LNCAP (cell line): ENCODE measurements at regions not wholly inside any gene's neighbourhood (a gene's known extent, or its start where the extent isn't known, plus 50 kb on each side); places are given as distances from the start of the nearest gene placed in this dataset.

ENCODE experiments used
- TF ChIP-seq, protein P1 (sequence below): fragments of 450-650 bp; IDR thresholded peaks from 2 replicates; pipeline ENCODE4 v1.5.1; 2017; ENCODE audit warnings: mild to moderate bottlenecking

DNA sequence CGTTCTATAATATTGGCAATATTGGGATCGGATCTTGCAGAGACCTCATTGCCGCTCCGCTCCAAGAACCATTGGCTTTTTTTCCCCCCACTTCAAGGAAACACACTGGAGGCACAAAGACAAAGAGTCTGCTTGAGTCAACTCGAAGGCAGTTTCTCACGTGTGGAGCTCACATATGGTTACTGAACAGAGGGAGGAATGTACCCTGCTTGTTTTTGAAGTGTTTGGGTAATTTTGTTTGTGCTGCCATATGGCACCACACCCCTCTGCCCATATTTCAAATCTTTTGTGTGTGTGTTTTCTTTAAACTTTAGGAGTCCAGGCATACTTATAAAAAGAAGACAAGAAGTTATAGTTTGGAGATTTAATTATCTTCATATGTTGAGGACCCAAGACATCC, 595.9 kb downstream of the DTWD2 start:
- TF ChIP-seq, protein P1, sequence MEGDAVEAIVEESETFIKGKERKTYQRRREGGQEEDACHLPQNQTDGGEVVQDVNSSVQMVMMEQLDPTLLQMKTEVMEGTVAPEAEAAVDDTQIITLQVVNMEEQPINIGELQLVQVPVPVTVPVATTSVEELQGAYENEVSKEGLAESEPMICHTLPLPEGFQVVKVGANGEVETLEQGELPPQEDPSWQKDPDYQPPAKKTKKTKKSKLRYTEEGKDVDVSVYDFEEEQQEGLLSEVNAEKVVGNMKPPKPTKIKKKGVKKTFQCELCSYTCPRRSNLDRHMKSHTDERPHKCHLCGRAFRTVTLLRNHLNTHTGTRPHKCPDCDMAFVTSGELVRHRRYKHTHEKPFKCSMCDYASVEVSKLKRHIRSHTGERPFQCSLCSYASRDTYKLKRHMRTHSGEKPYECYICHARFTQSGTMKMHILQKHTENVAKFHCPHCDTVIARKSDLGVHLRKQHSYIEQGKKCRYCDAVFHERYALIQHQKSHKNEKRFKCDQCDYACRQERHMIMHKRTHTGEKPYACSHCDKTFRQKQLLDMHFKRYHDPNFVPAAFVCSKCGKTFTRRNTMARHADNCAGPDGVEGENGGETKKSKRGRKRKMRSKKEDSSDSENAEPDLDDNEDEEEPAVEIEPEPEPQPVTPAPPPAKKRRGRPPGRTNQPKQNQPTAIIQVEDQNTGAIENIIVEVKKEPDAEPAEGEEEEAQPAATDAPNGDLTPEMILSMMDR = no peak

DNA sequence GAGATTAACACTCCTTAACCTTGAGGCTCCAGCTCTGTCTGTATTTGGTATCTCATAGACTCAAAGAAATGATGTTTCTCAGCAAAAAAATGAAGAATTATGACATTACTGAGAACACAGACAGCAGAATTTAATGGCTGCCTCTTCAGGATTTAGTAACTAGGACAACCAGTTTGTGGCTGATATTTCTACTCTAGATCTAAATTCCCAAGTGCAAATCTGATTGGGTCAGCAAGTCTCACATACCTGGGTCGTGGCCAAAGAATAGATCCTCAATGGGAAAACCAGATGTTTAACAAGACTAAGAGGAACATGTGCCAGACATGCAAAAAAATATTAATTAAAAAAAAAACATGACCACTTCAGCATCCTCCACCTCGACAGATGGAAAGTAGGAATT, 608.9 kb downstream of the DTWD2 start:
- TF ChIP-seq, protein P1 = no peak

DNA sequence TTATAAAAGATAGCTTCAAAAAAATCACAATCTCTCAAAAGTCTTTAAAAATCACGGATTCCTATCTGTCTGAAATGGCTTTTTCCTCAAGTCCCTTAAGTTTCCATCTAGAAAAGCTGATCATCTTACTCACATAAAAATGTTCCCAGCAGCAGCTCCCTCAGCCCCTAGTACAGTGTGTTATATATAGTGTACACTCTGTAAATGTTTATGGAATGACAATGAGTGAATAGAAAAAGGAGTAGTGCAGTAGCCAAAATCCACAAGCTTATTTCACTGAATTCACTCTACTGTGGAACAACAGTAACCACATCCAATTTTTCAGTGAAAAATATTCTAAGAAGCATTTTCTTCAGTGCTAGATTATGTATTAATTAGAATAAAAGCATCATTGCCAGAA, 609.4 kb downstream of the DTWD2 start:
- TF ChIP-seq, protein P1 = no peak

DNA sequence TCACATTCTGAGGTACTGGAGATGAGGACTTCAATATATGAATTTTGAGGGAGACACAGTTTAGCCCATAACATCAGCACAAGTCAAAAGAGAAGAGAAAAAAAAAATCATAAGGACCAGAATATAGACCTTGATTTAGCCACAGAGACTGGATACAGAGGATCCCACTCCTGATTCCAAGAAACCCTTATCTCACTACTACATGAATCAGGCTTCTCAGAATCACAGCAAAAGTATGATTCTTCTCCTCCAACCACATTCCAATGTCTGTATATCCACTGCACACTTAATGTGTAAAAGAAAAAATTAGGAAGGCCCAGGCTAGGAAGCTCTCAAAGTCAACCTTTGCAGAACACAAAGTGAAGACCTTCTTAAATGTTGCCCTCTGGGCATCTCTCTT, 610.9 kb downstream of the DTWD2 start:
- TF ChIP-seq, protein P1 = no peak

DNA sequence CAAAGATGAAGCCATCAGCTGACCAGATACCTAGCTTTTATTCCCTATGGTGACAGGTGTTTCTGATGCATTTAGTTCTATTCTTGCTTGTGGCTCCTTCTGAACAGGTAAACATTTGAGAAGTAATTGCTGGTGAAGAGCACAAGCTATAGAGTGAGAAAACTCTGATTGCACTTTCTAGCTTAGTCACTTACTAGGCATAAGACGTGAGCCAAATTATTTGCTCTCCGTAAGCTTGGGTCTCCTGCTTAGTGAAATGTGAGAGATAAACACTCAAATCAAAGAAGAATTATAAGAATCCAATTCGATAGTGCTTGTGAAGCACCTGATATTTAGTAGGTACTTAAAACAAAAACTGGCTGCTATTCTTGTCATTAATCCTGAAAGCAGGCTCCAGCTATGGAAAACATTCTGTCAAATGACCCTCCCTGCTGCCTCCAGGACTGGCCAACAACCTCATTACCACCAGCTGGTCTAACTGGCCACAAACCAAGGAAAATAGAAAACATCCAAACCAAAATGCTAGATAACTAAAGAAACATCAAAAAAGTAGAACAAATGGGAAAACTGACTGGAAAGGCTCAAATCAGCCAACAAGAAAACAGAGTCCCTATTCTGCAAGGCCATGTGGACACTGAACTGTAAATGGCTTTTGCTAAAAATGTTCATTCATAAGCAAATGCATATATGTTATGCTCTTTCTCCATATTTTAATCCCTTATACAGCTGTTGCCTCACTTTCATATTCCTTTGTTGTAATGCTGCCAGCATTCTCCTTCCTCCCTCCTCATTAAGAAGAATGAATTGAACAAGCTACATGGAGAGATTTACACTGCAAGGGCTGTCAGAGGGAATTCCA, 616.1 kb downstream of the DTWD2 start:
- TF ChIP-seq, protein P1 = no peak

DNA sequence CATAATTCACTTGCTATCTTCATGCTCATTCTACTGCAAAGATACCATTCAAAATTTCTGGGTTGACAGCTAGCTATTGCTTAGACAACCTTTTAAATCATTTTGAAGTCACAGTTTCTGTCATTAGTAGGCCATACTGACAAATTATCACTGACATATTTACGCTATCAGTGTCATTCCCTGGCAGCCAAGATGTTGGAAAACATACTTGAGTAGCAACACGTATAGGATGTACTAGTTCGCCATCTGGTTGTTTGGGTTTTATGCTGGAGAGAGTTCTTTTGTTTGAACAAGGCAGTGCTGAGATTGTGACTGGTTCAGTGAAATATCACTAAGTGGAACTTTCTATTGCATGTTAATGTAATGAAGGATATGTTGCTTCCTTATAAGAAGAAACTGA, 621.9 kb downstream of the DTWD2 start:
- TF ChIP-seq, protein P1 = no peak

DNA sequence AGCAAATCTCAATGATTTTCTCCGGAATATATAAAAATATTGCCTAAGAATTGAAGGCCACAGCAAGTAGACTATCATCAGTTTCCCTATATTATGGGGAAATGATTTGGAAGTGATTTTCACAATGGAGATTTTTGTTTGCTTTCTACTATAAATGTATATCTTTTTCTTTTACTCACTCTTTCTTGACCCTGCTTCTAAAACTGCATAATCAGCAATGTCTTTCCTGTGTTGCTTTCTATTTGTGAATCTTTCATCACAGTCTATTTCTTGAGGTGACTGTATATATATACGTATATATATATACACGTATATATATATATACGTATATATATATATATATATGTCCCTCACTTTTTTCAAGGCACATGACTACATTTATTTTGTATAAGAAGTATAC, 622.6 kb downstream of the DTWD2 start:
- TF ChIP-seq, protein P1 = no peak
